NB4 (cell line): ENCODE measurements at regions not wholly inside any gene's neighbourhood (a gene's known extent, or its start where the extent isn't known, plus 50 kb on each side); places are given as distances from the start of the nearest gene placed in this dataset.
"Not testable (repeated sequence)": the region's sequence is repeated elsewhere in the genome, so short reads cannot be mapped to it uniquely, and the experiment has no call there.

Experiments used
- CTCF ChIP-seq: IDR thresholded peaks from one replicate; pipeline ENCODE4 v1.5.1; 2012; ENCODE audit warnings: low read depth, low read length
- MYC ChIP-seq: IDR thresholded peaks from 2 replicates; pipeline ENCODE4 v1.6.1; 2011; ENCODE audit warnings: low read depth, low read length
- POLR2A ChIP-seq: IDR thresholded peaks from 2 replicates; pipeline ENCODE4 v1.6.1; 2011; ENCODE audit warnings: mild to moderate bottlenecking; ENCODE audit not compliant: insufficient read length; ENCODE audit errors: extremely low read depth

- not testable (repeated sequence) for TF ChIP-seq CTCF, MYC, POLR2A
These were observed 203.8 kb upstream of the CBLB start for GRCh38 chr3:106072596-106072995.
